Endothelial cell of hepatic sinusoid (primary cell): ENCODE measurements at regions not wholly inside any gene's neighbourhood (a gene's known extent, or its start where the extent isn't known, plus 50 kb on each side); places are given as distances from the start of the nearest gene placed in this dataset.

ENCODE experiments used
- in situ Hi-C: cut with HindIII; loops from 2 replicates; pipeline ENCODE4 v1.10.0; 2017; ENCODE audit warnings: low sequenced_read_pairs

DNA sequence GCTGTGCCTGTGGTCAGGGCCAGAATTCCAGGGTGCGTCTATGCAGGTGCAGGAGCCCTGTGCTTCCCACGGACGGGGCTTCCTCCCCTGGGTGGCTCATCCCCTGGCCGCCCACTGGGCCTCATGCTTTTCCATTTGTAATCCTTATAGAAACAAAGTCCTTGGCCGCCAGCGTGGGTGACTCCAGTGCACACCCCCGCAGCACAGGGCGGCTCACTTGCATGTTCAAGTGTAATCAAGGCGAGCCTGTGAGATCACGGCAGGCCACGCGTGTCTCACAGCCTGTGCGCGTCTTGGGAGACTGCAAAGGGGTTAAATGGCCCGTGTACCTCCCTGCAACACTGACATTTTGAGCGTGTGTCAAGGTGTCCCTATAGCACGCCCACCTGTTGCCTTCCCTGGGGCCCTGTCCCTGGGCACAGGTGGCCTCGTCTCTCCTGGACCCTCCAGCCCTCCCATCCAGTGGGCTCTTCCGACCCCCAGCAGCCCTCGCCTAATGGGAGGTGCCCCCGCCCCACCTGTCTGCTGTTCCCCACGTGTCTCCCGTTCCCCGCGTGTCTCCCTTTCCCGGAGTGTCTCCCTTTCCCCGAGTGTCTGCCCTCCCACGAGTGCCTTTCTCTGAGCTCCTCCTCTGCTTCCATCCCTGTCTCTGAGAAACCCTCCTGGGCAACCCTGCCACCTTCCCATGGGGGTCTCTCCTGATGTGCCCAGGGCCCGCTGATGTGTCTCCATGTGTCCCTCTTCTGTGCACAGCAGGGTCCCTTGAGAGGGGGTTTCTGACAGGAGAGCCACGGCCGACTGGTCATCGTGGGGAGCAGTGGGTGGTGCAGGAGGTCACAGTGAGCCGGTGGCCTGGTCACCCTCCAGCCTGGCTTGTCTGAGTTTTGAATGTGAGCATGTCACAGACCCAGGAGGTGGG lies 1215.3 kb downstream of the BRD1 start:
- in situ Hi-C loops, result no loop called here

DNA sequence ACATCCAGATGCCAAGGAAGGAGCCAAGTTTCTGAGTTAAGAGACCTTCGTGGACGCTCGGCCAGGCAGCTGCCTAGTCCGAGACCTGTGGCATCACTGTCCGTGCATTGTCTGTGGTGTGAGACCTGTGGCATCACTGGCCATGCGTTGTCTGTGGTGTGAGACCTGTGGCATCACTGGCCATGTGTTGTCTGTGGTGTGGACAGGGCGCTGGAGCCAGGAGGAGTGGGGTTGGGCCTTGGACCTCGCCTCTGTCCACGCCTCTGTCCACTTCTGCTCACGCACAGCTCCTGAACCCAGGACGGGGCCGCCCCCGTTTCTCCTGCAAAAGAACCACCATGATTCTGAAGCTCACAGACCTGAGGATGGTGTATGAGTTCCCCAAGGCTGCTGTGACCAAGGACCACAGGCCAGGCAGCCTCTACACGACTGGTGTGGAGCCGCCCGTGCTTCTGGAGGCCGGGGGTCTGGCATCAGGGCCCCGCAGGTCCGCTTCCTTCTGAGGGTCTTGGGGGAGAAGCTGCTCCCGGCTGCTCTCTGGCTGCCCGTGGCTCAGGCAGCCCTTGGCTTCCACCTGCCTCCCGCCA lies 1218.3 kb downstream of the BRD1 start:
- in situ Hi-C loops, result no loop called here

DNA sequence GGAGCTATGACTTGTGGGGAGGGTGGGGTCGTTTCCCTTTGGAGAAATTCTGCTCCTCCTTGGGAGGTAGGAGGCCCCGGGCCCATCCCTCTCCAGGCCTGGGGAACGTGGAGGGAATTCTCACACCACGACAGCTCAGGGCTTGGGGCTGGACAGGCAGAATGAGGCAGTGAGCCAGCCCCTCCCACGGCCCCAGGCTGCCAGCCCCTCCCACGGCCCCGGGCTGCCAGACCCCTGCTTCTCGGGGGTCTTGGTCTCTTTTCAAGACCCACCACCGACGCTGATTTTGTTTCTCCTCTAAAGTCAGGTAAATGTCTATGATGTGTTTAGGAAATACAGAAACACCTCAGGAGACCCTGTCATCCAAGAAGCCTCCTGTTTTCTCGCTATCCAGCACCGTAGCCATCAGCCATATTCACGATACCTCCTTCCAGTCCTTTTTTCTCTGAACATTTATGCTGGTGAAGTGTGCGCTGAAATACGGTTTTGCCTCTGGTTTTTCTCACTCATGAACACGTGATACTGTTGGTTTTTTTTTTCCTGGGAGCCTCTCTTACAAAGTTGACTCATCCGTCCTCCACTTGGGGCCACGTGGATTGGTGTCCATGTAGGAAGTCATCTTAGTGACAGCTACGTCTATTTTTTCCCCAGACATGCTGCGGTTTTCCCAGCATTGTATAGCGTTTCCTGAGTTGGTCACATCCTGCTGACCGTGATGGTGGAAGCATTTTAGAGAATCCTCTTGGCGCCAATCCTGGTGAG lies 1219.6 kb downstream of the BRD1 start:
- in situ Hi-C loops, result no loop called here

DNA sequence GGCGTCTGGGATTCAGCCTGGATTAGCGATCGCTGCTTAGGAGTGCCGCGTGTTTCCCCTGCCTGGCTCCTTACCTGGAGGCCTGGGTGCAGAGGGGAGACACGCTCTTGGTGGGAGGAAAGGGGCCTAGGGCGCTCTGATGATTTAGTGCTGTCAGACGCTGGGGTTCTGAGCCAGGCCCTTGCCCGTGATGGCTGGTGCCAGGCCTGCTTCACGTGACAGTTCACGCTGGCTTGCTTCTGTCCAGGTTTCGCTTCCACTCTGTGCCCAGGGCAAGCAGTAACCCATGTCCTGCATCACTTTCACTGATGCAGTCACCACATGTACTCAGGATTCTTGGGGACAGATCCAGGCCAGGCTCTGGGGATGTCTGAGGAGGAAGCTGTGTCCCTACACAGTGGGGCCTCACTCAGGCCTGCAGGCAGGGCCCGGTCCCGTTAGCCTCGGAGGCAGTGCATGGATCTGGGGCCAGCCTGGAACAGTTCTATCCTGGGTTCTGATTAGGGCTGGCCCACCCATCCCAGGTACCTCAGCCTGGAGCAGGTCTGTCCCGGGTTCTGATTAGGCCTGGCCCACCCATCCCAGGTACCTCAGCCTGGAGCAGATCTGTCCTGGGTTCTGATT lies 1220.9 kb downstream of the BRD1 start:
- in situ Hi-C loops, result no loop called here

DNA sequence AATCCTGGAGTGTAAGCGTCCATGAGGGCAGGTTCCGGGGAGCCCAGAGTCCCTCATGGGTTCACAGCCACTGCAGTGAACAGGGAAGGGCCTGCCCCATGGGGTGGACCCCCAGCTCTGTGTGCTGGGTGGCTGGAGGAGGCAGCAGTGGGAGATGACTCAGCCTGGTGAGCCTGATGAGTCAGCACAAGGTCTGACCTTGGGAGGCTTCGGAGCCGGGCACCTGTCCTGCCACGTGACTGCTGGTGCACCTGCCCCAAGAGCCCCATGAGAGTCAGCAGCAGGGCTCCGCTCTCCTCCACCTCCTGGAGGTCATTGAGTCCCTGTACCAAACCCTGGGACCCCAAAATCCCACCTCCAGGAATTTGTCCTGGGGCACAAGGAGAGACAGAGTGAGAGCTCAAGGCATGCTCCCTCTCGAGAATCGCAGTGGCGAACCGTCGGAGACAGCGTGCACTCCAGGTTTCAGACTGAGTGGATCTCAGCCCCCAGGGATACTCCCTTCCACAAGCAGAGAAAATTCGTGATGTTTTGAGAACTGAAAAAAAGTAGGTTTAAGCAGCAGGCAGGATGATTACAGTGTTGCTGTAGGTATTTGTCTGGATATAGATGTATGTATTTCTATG lies 1221.7 kb downstream of the BRD1 start:
- in situ Hi-C loops, result no loop called here

DNA sequence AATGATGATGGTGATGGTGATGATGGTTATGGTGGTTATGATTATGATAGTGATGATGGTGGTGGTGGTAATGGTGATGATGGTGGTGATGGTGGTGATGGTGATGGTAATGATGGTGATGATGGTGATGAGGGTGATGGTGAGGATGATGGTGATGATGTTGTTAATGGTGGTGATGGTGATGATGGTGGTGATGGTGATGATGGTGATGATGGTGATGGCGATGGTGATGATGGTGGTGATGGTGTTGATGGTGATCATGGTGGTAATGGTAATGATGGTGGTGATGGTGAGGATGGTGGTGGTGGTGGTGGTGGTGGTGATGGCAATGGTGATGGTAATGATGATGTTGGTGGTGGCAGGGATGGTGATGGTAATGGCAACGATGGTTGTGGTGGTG lies 1222.5 kb downstream of the BRD1 start:
- in situ Hi-C loops, result no loop called here

DNA sequence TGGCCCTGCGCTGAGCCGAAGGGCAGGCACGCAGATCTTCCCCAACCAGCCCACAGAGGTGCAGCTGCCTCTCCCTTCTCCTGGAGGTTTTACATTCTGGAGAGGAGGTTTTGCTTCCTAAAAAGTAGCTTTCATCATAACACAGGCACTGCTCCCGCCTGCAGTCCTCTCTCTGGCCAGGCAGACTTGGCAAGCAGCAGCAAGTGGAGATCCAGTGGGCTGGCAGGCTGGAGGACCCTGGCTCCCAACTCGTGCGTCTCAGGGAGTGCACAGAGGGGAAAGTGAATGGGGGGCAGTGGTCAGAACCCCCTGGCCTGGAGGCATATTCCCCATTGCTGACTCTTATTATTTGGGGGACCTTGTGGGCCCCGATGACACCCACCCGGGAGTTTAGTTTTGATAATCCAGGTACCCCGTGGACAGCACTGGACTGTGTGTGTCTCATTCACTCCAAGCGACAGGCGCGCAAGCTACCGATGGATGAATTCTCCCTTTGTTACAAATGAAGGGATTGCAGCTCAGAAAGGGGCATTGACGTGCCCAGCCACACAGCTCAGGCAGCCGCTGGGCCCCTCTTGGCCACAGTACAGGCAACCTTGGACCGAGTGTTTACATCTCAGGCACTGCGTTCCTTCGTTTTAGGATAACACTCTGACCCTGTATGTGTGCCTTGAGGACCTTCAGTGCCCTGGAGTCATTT lies 1223.9 kb downstream of the BRD1 start:
- in situ Hi-C loops, result no loop called here

DNA sequence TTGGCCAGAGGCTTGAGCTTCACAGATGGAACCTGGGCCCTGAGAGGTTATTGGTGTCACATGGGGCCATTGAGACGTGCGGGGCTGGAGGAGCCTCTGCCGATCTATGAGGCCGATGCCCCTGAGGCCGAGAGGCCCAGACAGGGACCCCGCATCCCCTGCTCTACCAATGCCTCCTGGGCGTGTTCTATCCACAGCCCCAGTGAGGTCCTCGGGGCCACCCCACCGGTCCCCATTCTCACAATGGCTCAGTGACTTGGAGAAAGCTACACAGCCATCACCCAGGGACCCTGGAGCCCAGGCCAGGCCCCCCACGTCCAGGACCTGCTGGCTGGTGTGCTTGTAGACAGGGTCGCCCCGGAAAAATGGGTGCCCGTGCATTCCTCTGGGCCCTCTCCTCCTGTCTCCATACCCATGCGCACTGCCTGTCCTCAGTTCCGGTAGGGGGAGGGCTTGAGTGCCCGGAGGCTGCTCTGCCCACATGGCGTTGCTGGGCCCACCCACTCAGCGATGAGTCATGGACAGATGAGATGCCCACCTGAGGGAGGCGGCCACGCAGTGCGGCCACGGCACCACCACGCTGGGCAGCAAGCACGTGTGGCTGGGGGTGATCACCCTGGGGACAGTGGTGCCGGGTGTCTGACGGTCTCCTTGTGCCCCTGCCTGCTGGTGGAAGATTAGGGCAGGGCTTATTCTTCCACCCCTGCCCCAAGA lies 1224.7 kb downstream of the BRD1 start:
- in situ Hi-C loops, result no loop called here

DNA sequence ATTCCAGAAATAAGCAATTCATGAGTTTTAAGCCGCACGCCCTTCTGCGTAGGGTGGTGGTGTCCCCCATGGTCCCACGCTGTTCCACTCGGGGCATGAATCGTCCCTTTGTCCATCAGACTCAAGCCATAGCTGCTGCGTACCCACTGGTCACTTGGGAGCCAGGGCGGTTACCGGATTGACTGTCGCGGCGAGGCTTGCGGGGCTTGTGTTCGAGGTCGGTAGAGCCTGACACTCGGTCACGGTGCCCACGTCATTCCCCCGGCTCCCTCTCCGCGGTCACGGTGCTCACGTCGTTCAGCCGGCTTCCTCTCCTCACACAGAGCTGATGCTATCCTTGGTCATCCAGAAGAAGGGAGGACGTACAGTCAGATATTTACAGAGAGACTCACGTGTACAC lies 1227.0 kb downstream of the BRD1 start:
- in situ Hi-C loops, result no loop called here

DNA sequence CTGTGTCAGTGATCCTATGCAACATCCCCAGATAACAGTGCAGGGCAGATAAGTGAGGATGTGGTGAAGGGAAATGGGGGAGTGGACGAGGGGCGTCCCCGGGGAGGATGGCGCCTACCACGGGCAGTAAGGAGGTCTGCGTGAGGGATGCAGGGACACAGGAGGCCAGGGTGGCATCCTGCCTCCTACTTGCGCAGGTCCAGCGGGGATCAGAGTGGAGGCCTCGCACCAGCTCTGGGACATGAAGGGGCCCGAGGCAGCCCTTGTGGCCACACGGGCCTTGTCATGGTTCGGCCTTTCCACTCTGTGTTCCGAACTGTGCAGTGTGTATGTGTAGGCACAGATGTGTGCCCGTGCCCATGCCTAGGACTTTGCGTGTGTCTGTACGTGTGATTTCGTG lies 1227.5 kb downstream of the BRD1 start:
- in situ Hi-C loops, result no loop called here

DNA sequence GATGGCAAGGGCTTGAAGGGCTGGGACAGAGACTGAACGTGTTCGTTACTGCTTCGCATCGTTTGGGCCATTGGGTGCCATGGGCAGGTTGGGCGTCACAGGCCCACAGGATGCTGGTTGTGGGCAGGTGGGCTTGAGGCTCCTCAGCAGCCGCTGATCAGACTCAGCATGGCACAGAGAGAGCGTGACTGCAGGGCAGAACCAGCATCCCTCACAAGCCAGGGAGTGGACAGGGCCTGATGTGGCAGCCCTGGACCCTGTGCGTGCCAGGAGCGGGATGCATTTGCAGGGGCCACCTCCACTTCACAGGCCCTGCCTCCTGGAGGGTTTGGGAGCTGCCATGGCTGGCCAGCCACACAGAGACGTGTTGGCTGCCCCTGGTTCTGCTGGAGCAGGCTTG lies 1228.3 kb downstream of the BRD1 start:
- in situ Hi-C loops, result loop anchor here (10.0 kb wide), 1 partner anchor 75 kb away; no protein-coding TSS in a partner anchor

DNA sequence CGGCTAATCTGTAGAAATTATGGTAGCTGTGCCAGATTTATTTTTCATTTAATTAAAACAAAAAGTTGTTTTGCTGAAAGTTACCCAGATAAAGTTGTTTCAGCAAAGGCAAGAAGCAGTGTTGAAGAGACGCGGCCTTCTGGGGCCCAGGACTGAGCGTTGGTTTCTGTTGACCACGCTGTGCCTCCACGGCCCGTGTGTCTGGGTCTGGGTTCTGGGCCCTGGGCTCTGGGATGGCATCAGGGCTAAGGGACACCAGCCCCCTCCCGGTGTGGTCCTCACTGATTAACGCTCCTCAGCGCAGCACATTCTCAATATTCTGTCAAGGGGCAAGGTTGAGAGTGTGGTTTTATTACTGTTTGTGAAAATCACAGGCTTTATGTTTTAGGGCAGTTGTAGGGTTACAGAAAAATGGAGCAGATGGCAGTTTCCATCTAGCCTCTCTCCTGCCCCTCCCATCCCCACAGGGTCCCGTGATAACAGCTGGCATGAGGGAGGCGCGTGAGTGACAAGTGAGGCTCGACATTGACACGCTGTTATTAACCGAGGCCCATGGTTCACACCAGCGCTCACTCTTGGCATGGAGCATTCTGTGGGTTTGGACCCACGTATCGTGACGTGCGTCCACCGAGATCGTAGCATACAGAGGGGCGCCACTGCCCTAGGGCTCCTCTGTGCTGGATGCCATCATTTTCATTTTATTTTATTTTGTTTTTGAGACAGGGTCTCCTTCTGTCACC lies 1231.4 kb downstream of the BRD1 start:
- in situ Hi-C loops, result loop anchor here (10.0 kb wide), 1 partner anchor 79 kb away; no protein-coding TSS in a partner anchor

DNA sequence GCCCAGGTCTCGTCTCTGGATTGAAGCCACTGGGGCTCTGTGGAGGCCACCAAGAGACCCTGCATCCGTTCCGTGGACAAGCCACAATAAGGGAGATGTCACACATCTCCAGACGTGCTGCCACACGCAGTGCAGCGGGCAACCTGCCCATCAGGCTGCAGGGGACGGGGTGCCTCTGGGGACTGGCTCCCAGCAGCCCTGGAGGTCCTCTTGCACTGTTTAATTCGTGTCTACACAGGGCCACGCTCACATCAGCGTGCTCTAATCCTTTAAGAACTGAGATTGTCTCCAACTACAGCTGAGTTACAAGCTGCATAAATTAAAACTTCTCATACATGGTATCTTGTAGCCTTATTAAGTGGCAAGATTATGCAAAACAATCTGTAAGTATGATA lies 1232.2 kb downstream of the BRD1 start:
- in situ Hi-C loops, result loop anchor here (10.0 kb wide), 1 partner anchor 79 kb away; no protein-coding TSS in a partner anchor

DNA sequence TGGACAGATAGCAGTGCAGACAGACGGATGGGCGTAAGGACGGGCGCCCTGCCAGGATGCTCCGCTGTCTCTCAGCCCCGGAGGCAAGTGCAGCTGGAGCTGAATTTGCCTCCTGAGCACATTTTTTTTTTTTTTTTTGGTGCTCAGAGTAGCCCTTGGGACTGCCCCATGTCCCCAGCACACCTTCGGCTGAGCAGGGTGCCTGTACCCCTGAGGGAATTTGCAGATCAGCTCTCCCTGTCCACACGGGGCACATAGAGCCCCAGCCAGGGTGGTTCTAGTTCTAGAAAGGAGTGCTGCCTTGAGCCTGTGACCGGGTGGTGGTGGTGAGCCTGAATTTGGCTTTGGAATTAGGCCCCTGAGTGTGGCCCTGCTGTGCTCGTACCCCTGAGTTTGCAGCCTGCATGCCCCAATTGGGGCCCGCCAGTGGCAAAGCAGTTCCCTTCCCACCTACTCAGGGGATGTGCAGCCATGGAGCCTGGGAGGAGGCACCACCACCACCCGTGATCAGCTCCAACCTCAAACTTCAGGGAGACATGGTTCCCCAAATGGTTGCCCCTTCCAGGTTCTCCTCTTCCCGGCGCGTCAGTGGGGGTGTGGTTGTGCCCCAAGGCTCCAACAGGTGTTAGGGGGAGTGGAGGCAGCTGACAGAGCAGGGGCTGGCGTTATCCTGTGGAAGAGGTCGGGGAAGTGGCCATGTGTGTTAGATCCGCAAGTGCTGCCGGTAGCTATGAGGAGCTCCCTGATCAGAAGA lies 1232.7 kb downstream of the BRD1 start:
- in situ Hi-C loops, result loop anchor here (10.0 kb wide), 1 partner anchor 80 kb away; no protein-coding TSS in a partner anchor

DNA sequence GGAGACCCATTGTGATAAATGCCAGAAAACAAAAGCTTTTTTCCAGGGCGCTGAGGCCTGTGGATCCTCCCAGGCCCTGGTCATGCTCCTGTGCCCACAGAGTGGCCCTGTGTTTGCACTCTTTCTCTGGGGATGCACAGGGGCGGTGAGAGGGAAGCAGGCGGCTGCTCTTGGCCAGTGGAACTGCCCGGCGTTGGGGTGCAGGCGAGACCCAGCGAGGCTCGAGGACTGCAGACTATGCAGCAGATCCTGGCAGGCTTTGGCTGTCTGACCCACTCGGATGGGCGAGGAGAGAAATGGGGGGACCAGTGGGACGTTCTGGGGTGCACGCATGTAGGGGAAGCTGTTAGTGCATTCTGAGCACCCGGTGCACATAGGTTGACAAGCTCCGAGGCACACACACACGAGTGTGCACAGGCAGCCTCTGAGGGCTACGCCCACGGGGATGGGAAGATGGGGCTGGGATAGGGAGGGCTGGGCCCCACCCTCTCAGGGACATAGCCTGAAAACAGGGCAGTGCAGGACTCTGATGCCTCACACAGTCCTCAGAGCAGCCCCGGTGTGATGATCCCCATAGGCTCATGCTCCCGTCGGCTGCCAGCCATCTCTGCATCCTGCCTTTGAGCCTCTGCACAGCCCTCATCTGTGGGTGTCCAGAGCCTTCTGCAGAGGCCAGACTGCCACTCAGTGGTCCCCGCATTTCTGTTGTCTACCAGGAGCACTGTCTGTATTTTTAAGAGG lies 1233.5 kb downstream of the BRD1 start:
- in situ Hi-C loops, result loop anchor here (10.0 kb wide), 1 partner anchor 81 kb away; no protein-coding TSS in a partner anchor

DNA sequence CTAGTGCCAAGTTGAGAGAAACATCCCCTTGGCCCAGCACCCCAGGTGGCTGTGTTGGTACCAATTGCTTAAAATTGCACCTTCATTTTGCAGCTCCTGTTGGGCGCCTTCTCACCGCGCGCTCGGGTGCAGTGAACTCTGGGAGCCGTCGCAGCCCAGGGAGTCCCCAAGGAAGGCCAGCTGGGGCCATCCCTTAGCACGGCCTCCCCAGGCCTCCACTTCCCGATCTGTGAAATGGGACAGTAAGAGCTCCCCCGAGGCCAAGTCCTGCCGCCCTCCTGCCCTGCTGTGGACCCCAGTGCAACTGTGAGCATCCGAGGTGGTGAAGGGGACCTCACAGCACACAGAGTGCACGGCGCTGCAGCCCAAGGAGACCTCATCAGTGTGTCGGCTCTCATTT lies 1234.1 kb downstream of the BRD1 start:
- in situ Hi-C loops, result loop anchor here (10.0 kb wide), 1 partner anchor 81 kb away; no protein-coding TSS in a partner anchor

DNA sequence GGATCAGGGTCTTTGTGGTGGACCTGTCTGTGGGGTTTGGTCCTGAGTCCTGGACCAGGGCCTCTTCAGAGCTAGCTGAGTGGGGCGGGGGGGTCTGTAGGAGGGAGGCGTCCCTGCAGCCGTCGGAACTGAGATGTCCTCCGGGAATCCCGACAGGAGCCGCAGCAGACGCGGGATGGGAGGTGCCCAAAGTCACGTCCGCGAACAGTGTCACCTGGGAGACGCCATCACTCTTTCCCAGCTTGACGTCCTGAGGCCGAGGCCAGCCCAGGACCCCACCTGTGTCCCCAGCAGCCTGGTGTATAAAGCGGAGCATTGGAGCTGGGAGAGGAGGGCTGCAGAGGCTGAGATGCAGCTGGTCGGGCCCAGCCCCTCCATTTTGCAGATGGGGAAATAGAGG lies 1234.7 kb downstream of the BRD1 start:
- in situ Hi-C loops, result loop anchor here (10.0 kb wide), 1 partner anchor 82 kb away; no protein-coding TSS in a partner anchor
